ENCODE measurements at regions not wholly inside any gene's neighbourhood (a gene's known extent, or its start where the extent isn't known, plus 50 kb on each side); places are given as distances from the start of the nearest gene placed in this dataset.
A peak's percentile ranks its signal among the peaks of the same experiment; 100 is the strongest.

DNA sequence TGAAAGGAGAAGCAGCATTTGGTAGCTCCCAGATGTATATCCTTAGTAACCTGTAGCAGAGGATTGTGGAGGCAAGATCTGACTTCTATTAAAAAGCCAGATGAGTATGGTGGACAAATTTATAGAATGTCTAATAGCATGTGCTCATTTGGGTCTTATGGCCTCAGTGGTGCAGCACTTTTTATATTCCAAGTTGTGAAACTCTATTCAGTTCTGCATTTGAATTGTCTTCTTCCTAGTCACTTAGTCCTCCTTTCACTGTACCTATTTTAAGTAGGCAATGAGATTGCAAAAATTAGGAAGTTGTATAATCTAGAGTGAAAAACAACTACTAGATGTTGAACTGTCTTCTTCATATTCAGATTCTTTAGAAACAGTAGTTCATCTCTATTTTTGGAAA is 412.5 kb upstream of the PCDH9 start:
- ChIA-PET POLR2A (no interaction called here), SMC1A (ENCODE audit: uncharacterized antibody, unreplicated experiment) (no interaction called here), CTCF (no interaction called here), RAD21 (ENCODE audit: unreplicated experiment) (no interaction called here)
- no TSS peak for BruUV-seq (replicated peaks)
- in situ Hi-C loops (cut with MboI), result no loop called here
- TF ChIP-seq USF2 (IDR thresholded peaks at IDR 0.05; ENCODE audit: borderline replicate concordance, low read depth, low read length), result no peak
- TF ChIP-seq BCL3 (IDR thresholded peaks at IDR 0.05; ENCODE audit: borderline replicate concordance, insufficient read depth, low read depth, low read length, poor library complexity, severe bottlenecking), result no peak
- TF ChIP-seq RAD21 (IDR thresholded peaks at IDR 0.05; ENCODE audit: insufficient read depth, low read depth, low read length), result no peak
- H3K4me1 ChIP-seq (ENCODE audit: control insufficient read depth, insufficient read depth, low read length), result no peaks in the 10 kb centered on the region
- no peaks in the 10 kb centered on the region for H3K9me3 ChIP-seq (replicated peaks; ENCODE audit: control insufficient read depth, insufficient read depth, low read length)
- DNase-seq (ENCODE audit: low read depth, low spot score) (no peak), ATAC-seq (no peak), FAIRE-seq (no peak)
- H3K4me3 ChIP-seq, result no peak overlapping the region
- no peak overlapping the region for H3K4me2 ChIP-seq (ENCODE audit: control insufficient read depth, insufficient read depth)
- intact Hi-C loops (cut with micrococcal nuclease; ENCODE audit: unreplicated experiment), result no loop called here
- H3K27me3 ChIP-seq (replicated peaks in 1 of 2; ENCODE audit: control insufficient read depth in 2 of 2, insufficient read depth in 2 of 2, low read length in 1 of 2), result no peaks in the 10 kb centered on the region
- no peaks in the 10 kb centered on the region for H3K36me3 ChIP-seq (ENCODE audit: control insufficient read depth in 2 of 2, insufficient read depth in 2 of 2, low read length in 1 of 2)
- no peak overlapping the region for H2AFZ ChIP-seq (ENCODE audit: control insufficient read depth, low read depth, low read length)
- H3K79me2 ChIP-seq (ENCODE audit: control insufficient read depth, insufficient read depth, low read length), result no peaks in the 10 kb centered on the region
- no peaks in the 10 kb centered on the region for H4K20me1 ChIP-seq (ENCODE audit: control insufficient read depth, insufficient read depth)
- H3K27ac ChIP-seq (ENCODE audit: control insufficient read depth, insufficient read depth), result no peak overlapping the region
- no peak overlapping the region for H3K9ac ChIP-seq (ENCODE audit: control insufficient read depth, insufficient read depth, low read length)

DNA sequence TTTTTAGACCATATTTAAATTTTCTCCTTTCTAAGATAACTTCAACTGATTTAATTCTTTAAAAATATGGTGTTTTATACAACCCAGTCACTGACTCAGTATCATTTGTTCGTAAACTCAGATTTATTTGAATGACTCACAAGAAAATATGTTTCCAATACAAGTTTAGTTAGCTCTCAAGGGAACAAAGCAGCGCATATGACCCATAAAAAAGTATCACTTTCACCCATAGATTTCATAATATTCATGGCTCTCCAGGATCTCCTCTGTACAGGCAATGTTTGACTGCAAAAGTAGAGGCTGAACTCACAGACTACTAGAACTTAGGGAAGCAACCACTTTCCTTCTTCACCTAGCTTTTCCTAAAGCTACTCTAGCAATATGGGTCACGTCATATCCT is 405.6 kb upstream of the PCDH9 start:
- Histone ChIP-seq H3K36me3 (ENCODE audit: control insufficient read depth in 2 of 2, insufficient read depth in 2 of 2, low read length in 1 of 2) (no peaks in the 10 kb centered on the region), H3K9ac (ENCODE audit: control insufficient read depth, insufficient read depth, low read length) (no peak overlapping the region), H3K79me2 (ENCODE audit: control insufficient read depth, insufficient read depth, low read length) (no peaks in the 10 kb centered on the region), H3K27me3 (replicated peaks in 1 of 2; ENCODE audit: control insufficient read depth in 2 of 2, insufficient read depth in 2 of 2, low read length in 1 of 2) (no peaks in the 10 kb centered on the region), H3K4me3 (no peak overlapping the region), H3K4me1 (ENCODE audit: control insufficient read depth, insufficient read depth, low read length) (no peaks in the 10 kb centered on the region), H3K27ac (ENCODE audit: control insufficient read depth, insufficient read depth) (no peak overlapping the region), H3K9me3 (replicated peaks; ENCODE audit: control insufficient read depth, insufficient read depth, low read length) (no peaks in the 10 kb centered on the region), H3K4me2 (ENCODE audit: control insufficient read depth, insufficient read depth) (no peak overlapping the region), H2AFZ (ENCODE audit: control insufficient read depth, low read depth, low read length) (no peak overlapping the region), H4K20me1 (ENCODE audit: control insufficient read depth, insufficient read depth) (no peaks in the 10 kb centered on the region)
- BruUV-seq (replicated peaks), result no TSS peak
- in situ Hi-C loops (cut with MboI) (no loop called here), intact Hi-C loops (cut with micrococcal nuclease; ENCODE audit: unreplicated experiment) (no loop called here)
- SMC1A ChIA-PET (ENCODE audit: uncharacterized antibody, unreplicated experiment), result interaction anchor here (1.0 kb wide), 1 partner anchor 13 kb away, joined by 3 read pairs; no protein-coding TSS in a partner anchor
- RAD21 ChIA-PET (ENCODE audit: unreplicated experiment), result no interaction called here
- ATAC-seq, result peak; percentile 27; the same call in 1 of the 3 replicates
- DNase-seq (ENCODE audit: low read depth, low spot score), result no peak
- CTCF ChIA-PET, result interaction anchor here (1.1 to 1.3 kb wide), 2 partner anchors 11 to 15 kb away, joined by 3 to 4 read pairs; no protein-coding TSS in a partner anchor
- POLR2A ChIA-PET, result no interaction called here
- FAIRE-seq, result no peak
- WGBS (ENCODE audit: insufficient coverage, insufficient replicate concordance, low lambda C conversion rate, missing lambda C conversion rate), result 15% methylated on average over 3 of the region's 3 CpGs
- TF ChIP-seq, protein P1, sequence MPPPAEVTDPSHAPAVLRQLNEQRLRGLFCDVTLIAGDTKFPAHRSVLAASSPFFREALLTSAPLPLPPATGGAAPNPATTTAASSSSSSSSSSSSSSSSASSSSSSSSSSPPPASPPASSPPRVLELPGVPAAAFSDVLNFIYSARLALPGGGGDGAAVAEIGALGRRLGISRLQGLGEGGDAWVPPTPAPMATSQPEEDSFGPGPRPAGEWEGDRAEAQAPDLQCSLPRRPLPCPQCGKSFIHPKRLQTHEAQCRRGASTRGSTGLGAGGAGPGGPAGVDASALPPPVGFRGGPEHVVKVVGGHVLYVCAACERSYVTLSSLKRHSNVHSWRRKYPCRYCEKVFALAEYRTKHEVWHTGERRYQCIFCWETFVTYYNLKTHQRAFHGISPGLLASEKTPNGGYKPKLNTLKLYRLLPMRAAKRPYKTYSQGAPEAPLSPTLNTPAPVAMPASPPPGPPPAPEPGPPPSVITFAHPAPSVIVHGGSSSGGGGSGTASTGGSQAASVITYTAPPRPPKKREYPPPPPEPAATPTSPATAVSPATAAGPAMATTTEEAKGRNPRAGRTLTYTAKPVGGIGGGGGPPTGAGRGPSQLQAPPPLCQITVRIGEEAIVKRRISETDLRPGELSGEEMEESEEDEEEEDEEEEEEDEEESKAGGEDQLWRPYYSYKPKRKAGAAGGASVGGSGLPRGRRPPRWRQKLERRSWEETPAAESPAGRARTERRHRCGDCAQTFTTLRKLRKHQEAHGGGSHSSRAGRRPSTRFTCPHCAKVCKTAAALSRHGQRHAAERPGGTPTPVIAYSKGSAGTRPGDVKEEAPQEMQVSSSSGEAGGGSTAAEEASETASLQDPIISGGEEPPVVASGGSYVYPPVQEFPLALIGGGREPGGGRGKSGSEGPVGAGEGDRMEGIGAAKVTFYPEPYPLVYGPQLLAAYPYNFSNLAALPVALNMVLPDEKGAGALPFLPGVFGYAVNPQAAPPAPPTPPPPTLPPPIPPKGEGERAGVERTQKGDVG (CRISPR knock-in tag; IDR thresholded peaks at IDR 0.05), result no peak
- TF ChIP-seq RAD21 (IDR thresholded peaks at IDR 0.05; ENCODE audit: insufficient read depth, low read depth, low read length), result no peak
- no peak for TF ChIP-seq SMAD1 (IDR thresholded peaks at IDR 0.05; ENCODE audit: low read depth, partially characterized antibody)
- no peak for TF ChIP-seq BCL11A (IDR thresholded peaks at IDR 0.05; ENCODE audit: low read depth, low read length)
- TF ChIP-seq ZNF274 (IDR thresholded peaks at IDR 0.05; ENCODE audit: insufficient read depth, insufficient read length), result no peak
- TF ChIP-seq WRNIP1 (IDR thresholded peaks at IDR 0.05; ENCODE audit: borderline replicate concordance, low read depth, low read length), result no peak
- no peak for TF ChIP-seq HDAC2 (IDR thresholded peaks at IDR 0.05)
- TF ChIP-seq BRCA1 (IDR thresholded peaks at IDR 0.05; ENCODE audit: low read depth, low read length), result no peak
